HEK293T (cell line): ENCODE measurements at regions not wholly inside any gene's neighbourhood (a gene's known extent, or its start where the extent isn't known, plus 50 kb on each side); places are given as distances from the start of the nearest gene placed in this dataset.

Experiments
- CTCF ChIA-PET: fragments of 350-600 bp; formaldehyde crosslinking; extraction: SDS; loops from one replicate; lab custom pipeline; 2021; ENCODE audit warnings: antibody characterized with exemption, inconsistent platforms; lab: Yijun Ruan, JAX
- POLR2A ChIA-PET: fragments of 350-600 bp; formaldehyde crosslinking; extraction: SDS; loops from one replicate; lab custom pipeline; 2020; ENCODE audit warnings: antibody characterized with exemption, inconsistent platforms; lab: Yijun Ruan, JAX
- DNase-seq: peaks from one replicate; pipeline ENCODE4 v3.0.0; 2012; ENCODE audit warnings: mixed read lengths; ENCODE audit errors: extremely low spot score
- ARNT ChIP-seq: fragments of 450-650 bp; IDR thresholded peaks from 2 replicates; pipeline ENCODE4 v1.6.1; 2017; ENCODE audit warnings: mild to moderate bottlenecking
- BHLHE40 ChIP-seq: fragments of 450-650 bp; IDR thresholded peaks from 2 replicates; pipeline ENCODE4 v1.6.1; 2016; ENCODE audit warnings: mild to moderate bottlenecking, moderate library complexity, borderline replicate concordance
- CTBP1 ChIP-seq: fragments of 450-650 bp; IDR thresholded peaks from 2 replicates; pipeline ENCODE4 v1.6.1; 2016; ENCODE audit warnings: borderline replicate concordance
- ELF4 ChIP-seq: fragments of 450-650 bp; IDR thresholded peaks from 2 replicates; pipeline ENCODE4 v1.6.1; 2017; ENCODE audit warnings: antibody characterized with exemption
- FOXA1 ChIP-seq: fragments of 450-650 bp; IDR thresholded peaks from 2 replicates; pipeline ENCODE4 v1.6.1; 2016; ENCODE audit warnings: mild to moderate bottlenecking
- FOXK2 ChIP-seq: fragments of 450-650 bp; IDR thresholded peaks from 2 replicates; pipeline ENCODE4 v1.6.1; 2016; ENCODE audit warnings: mild to moderate bottlenecking
- FOXM1 ChIP-seq: fragments of 450-650 bp; IDR thresholded peaks from 2 replicates; pipeline ENCODE4 v1.6.1; 2017; ENCODE audit warnings: mild to moderate bottlenecking, borderline replicate concordance
- HDGF ChIP-seq: fragments of 450-650 bp; IDR thresholded peaks from 2 replicates; pipeline ENCODE4 v1.6.1; 2017; ENCODE audit warnings: antibody characterized with exemption, borderline replicate concordance
- L3MBTL2 ChIP-seq: fragments of 450-650 bp; conservative IDR thresholded peaks from 2 replicates; pipeline ENCODE4 v1.6.1; 2016; ENCODE audit warnings: mild to moderate bottlenecking
- LEF1 ChIP-seq: fragments of 450-650 bp; IDR thresholded peaks from 2 replicates; pipeline ENCODE4 v1.6.1; 2017; ENCODE audit warnings: mild to moderate bottlenecking, borderline replicate concordance
- NFRKB ChIP-seq: fragments of 450-650 bp; IDR thresholded peaks from 2 replicates; pipeline ENCODE4 v1.6.1; 2016; ENCODE audit warnings: mild to moderate bottlenecking, moderate library complexity
- PKNOX1 ChIP-seq: fragments of 450-650 bp; IDR thresholded peaks from 2 replicates; pipeline ENCODE4 v1.6.1; 2016
- SP1 ChIP-seq: fragments of 450-650 bp; IDR thresholded peaks from 2 replicates; pipeline ENCODE4 v1.6.1; 2017
- SUZ12 ChIP-seq: fragments of 450-650 bp; IDR thresholded peaks from 2 replicates; pipeline ENCODE4 v1.6.1; 2016; ENCODE audit warnings: mild to moderate bottlenecking
- TARDBP ChIP-seq: fragments of 450-650 bp; IDR thresholded peaks from 2 replicates; pipeline ENCODE4 v1.6.1; 2016
- ZNF384 ChIP-seq: fragments of 450-650 bp; IDR thresholded peaks from 2 replicates; pipeline ENCODE4 v1.6.1; 2016

- ChIA-PET CTCF (interaction anchor here (0.9 to 1.0 kb wide), 2 partner anchors 20 to 59 kb away, joined by 4 read pairs; no protein-coding TSS in a partner anchor), POLR2A (no interaction called here)
- DNase-seq: peak; percentile 50
- TF ChIP-seq ZNF384 (no peak), FOXM1 (no peak), ELF4 (no peak), BHLHE40 (no peak), SP1 (no peak), FOXK2 (no peak), LEF1 (no peak), HDGF (no peak), FOXA1 (no peak), TARDBP (no peak), NFRKB (no peak), CTBP1 (no peak), L3MBTL2 (no peak)
Measured at GRCh38 chr6:33967966-33968724, 164.3 kb upstream of the MLN start.

- ChIA-PET POLR2A (no interaction called here), CTCF (interaction anchor here (0.9 to 1.0 kb wide), 2 partner anchors 19 to 60 kb away, joined by 4 read pairs; no protein-coding TSS in a partner anchor)
- TF ChIP-seq FOXA1 (no peak), FOXM1 (no peak), ELF4 (no peak), NFRKB (no peak), PKNOX1 (no peak), BHLHE40 (no peak), L3MBTL2 (no peak), SUZ12 (no peak), CTBP1 (no peak), FOXK2 (no peak), ARNT (no peak), TARDBP (no peak), SP1 (no peak), ZNF384 (no peak), LEF1 (no peak), HDGF (no peak)
- no peak for DNase-seq
Measured at GRCh38 chr6:33967265-33967767, 163.5 kb upstream of the MLN start.

- ChIA-PET POLR2A (no interaction called here), CTCF (no interaction called here)
- no peak for DNase-seq
- no peak for TF ChIP-seq L3MBTL2
Measured at GRCh38 chr6:33966536-33966935, 162.7 kb upstream of the MLN start.

GRCh38 chr6:33965766-33966165 lies 162.0 kb upstream of the MLN start:
- CTCF ChIA-PET: no interaction called here
- no peak for DNase-seq
- POLR2A ChIA-PET: no interaction called here

GRCh38 chr6:33964387-33964786 lies 160.6 kb upstream of the MLN start:
- TF ChIP-seq ARNT: no peak
- no peak for TF ChIP-seq HDGF
- TF ChIP-seq L3MBTL2: no peak
- no peak for TF ChIP-seq CTBP1
- no peak for TF ChIP-seq NFRKB
- no peak for TF ChIP-seq SP1
- no peak for TF ChIP-seq ZNF384
- TF ChIP-seq FOXK2: no peak
- no peak for TF ChIP-seq LEF1
- TF ChIP-seq FOXM1: no peak
- no peak for TF ChIP-seq SUZ12
- no peak for TF ChIP-seq BHLHE40
- ChIA-PET CTCF (no interaction called here), POLR2A (no interaction called here)
- no peak for DNase-seq

More at GRCh38 chr6:33965766-33966165, 162.0 kb upstream of the MLN start:
- no peak for TF ChIP-seq TARDBP
- TF ChIP-seq FOXM1: no peak
- no peak for TF ChIP-seq PKNOX1
- no peak for TF ChIP-seq ARNT
- TF ChIP-seq LEF1: no peak
- no peak for TF ChIP-seq SUZ12
- no peak for TF ChIP-seq NFRKB
- TF ChIP-seq FOXA1: no peak

- POLR2A ChIA-PET: no interaction called here
Measured at GRCh38 chr6:33963136-33963750, 159.4 kb upstream of the MLN start.

More at GRCh38 chr6:33963136-33963750, 159.4 kb upstream of the MLN start:
- no peak for DNase-seq
- CTCF ChIA-PET: no interaction called here
- TF ChIP-seq TARDBP (no peak), ARNT (no peak), L3MBTL2 (no peak), ELF4 (no peak), CTBP1 (no peak), HDGF (no peak), FOXM1 (no peak), ZNF384 (no peak), FOXA1 (no peak), SUZ12 (no peak), PKNOX1 (no peak), SP1 (no peak), FOXK2 (no peak), LEF1 (no peak), BHLHE40 (no peak), NFRKB (no peak)
